GM19438 (cell line): ENCODE measurements at regions not wholly inside any gene's neighbourhood (a gene's known extent, or its start where the extent isn't known, plus 50 kb on each side); places are given as distances from the start of the nearest gene placed in this dataset.

Source experiments
- ATAC-seq: cut with Tn5 transposase; IDR thresholded peaks from one replicate; pipeline ENCODE4 v1.9.1; 2021; ENCODE audit warnings: low read depth; ENCODE audit not compliant: unreplicated experiment

DNA sequence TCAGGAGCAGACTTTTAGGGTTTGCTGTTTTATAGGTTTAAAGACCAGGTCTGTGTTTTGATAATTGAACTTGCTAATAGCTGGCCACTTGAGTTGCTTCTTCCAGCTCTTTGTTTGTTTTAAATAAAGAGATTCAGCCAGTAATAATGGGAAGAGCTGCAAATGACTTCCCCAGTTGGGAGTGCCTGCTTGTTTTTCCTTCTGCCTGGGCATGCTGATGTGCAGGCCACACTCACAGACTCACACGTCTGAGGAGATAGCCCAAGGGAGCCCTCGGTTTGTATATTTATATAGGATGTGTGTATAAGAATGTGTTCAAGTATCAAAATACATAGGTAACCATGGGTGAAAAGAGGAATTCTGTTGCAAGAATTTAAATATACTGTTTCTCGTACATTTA lies 78.2 kb upstream of the BOC start:
- no peak for ATAC-seq

DNA sequence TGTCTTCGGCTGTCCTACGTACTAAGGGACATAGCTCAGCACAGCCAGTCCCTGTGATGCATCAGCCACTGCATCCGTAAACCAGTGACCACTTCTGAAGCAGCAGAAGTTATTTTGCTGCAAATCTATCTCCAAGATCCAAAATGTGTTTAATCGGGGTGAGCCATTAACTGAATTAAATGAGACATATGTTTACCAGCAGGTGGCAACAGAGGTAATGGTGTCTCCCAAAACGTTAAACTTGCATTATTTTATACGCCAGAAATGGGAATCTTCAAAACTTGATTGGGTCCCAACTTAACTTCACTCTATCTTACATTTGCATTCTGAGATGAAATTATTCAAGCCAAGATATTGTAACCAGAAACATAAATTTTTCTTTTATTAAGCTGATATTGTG lies 75.3 kb upstream of the BOC start:
- no peak for ATAC-seq

GRCh38 chr3:113136544-113136943 lies 74.8 kb upstream of the BOC start:
- ATAC-seq = no peak

DNA sequence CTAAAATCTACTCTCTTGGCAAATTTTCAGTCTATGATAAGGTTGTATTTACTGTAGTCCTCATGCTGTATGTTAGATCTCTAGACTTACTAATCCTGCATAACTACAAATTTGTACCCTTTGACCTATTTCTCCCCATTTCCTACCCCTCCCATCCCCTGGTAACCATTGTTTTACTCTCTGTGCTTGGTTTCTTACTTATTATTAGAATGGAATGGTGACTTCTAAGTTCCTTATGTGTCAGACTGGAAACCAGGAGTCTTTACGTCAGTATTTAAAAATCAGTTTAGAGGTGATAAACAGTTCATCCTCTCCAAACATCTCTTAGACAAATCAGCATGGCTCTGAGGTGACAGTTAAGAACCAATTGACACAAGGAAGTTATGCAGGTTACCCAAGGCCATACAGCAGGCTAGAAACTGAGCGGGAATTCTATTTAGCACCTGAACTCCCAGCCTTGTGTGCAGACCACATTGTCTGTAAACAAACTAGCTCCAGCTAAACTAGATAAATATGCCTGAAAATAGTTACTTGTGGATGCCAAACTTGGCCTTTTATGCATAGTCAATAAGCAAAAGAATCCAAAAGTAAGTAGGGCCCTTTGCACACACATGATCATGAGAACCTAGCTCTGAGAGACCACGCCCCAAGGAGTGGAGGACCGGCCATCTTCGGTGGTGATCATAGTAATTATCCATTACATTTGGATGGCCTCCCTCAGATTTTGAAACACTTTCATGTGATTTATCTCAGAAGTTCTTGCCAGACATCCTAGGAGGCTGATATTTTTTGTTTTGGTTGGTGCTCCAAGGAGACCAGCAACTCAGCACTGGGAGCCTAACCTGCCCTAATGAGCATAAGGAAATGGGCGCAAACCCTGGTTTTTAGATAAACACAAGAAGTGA lies 72.3 kb upstream of the BOC start:
- ATAC-seq = no peak

GRCh38 chr3:113140876-113141275 lies 70.5 kb upstream of the BOC start:
- ATAC-seq = no peak

GRCh38 chr3:113141543-113141942 lies 69.8 kb upstream of the BOC start:
- ATAC-seq = no peak

GRCh38 chr3:113142476-113142875 lies 68.9 kb upstream of the BOC start:
- no peak for ATAC-seq

DNA sequence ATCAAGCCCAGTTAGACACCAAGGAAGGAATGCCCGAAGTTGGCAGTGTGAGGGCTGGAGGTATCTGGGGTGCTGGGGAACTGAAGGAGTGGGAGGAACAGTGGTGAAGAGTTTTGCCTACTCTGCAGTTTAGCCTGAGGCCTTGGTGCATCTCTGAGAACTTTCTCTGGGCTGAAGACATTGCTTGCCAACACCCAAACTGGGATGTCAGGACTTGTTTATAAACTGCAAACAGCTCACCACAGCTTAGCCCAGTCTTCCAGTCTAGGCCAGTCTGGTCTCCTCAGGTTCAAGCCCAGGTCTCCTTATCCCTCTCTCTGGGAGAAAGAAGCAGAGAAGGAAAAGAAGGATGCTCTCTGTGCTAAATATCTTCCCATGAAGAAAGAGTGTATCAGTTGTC lies 68.0 kb upstream of the BOC start:
- ATAC-seq = no peak

DNA sequence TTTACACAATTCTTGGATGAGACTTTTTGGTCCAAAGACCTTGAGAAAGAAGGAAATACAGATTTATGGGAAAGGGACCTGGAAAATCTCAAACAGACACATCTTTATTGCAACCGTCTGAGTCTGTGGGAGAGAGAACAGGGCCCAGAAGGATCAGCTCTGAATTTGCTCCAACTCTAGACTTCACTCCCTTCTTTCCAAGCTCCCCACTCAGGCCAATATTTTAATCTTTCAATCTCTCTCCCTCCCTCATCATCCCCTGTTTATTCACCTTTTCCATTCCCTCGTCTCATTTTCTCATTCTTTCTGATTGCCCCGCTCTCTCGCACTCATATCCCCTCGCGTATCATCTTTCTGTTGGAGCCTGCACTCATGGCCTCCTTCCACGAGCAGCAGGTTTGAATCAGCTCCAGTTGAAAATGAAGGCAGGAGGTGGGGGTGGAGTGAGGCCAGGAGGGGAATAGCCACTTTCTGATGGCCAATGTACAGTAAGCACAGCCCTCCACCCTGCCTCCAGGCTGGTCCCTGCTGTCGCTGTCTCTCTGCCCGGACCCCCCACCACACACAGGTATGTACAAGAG lies 63.6 kb upstream of the BOC start:
- ATAC-seq = no peak

GRCh38 chr3:113148284-113148683 lies 63.1 kb upstream of the BOC start:
- no peak for ATAC-seq

DNA sequence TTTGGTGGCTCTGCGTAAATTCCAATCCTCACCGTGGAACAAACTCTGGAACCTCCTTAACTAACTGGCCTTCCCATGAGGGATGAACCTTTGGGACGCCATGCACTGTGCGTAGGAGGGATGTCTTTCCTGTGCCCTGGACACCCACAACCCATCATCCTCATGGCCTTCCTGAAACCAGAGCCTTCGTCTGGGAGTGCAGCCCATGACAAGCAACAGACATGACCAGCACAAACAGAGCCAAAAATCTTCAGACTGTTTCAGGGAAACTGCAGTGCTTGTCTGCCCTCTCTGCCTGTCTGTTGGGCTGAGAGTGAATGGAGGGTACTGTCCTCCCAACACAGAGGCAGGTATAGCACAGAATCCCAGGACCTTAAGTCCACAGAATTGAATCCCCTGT lies 61.1 kb upstream of the BOC start:
- no peak for ATAC-seq

DNA sequence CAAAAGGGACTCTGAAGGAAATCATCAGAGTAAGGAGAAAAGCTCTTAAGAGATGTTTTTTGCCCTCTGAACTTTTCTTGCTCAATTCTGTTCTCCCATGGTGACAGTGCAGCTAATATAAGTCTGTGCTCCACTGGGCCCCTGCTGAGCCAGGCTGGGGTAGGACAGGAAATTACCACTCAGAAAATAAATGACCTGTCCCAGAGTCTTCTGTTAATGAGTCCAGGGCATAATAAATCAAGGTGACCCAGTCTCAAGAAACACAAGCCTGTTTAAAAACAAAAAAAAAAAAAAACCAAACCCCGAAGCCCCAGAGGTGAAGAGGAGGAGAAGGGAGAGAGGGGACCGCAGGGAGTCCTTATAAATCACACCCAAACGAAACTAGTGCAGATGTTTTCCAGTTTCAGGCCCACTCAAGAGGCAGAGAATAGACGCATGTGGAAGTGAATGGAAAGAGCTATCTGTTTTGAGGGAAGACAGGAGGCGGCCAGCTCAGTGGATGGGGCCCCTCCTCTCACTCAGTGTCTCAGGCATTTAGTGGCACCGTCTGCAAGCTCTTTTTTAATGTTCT lies 59.8 kb upstream of the BOC start:
- no peak for ATAC-seq

DNA sequence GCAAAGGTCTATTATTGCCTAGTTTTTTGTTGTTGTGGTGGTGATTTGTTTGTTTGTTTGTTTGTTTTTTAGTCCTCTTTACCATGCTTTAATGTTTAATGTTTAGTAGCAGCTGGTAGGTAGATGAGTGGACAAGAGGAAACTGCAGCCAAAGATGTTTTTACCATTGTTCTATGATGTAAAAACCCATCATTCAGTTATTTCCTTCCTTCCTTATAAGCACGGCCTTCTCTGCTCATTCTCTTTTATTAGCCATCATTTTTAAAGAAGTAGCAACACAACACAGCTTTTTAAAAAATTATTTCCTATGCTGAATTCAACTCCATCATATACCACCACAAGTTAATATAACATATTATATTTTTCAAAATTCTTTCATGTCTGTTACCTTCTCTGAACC lies 58.5 kb upstream of the BOC start:
- ATAC-seq = no peak

DNA sequence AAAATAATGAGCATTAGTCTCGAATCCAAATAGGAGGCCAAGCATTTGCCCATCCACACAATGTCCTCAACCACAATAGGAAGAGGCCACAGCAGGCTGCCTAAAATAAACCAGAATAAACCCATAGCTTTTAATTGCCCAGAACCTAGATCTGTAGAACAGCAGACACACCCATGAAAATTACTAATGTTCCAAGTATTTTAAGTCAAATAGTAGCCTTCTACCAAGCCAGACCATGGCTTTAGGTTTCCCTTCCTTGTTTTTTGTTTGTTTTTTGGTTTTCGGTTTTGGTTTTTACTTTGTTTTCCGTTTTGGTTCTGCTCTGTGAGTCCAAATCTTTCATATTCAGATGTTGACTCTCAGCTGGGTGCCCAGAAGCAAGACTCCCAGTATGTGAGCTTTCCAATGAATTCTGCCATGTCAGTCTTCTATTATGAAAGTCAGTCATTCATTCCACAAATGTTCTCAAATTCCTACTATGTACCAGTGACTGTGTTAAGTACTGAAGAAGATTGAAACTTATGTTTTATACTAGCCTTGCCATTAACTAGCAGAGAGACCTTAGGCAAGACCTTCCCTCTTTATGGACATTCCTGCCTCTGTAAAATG lies 57.8 kb upstream of the BOC start:
- peak; percentile 95 for ATAC-seq

DNA sequence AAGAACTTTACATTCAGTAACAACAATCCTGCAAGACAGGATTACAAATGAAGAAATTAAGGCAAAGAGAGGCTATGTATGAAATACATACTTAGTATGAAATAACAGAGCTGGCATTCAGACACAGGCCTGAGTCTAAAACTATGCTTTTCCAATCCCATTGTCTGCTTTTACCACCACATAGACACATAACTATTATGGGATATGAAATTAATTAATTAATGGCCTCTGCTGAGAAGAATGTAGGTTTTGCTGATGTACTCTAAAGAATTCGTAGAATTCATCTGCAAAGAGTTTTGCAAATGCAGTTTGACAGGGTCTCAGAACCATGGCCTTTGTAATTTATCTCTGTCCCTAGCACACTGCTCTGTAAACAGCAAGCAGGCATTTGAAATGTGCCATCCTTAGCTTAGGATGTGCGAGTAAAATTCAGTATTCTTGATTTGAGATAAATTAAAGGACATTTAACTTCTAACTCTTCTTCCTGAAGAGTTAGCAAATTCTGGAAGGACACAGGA lies 54.5 kb upstream of the BOC start:
- ATAC-seq = no peak

- no peak for ATAC-seq
Observed at GRCh38 chr3:113157408-113158030, 53.8 kb upstream of the BOC start.

DNA sequence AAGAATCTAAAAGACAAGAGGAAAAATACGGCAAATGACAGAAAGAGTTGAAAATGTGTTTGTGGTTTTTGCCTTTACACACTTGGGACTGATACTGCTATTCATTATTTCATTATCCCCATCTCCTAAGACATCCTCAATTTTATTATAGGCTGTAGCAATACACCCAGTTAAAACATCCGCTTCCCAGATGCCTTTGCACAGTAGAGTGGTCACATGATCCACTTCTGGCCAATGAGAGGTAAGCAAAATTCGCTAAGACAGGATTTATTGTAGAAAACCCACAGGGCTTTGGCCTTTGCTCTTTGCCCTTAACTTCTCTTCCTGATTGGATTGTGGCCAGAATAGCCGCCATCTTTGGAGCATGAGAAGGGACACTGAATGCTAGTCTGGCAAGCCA lies 53.2 kb upstream of the BOC start:
- no peak for ATAC-seq
